Hematopoietic multipotent progenitor cell (in vitro differentiated cells): ENCODE measurements at regions not wholly inside any gene's neighbourhood (a gene's known extent, or its start where the extent isn't known, plus 50 kb on each side); places are given as distances from the start of the nearest gene placed in this dataset.
"Not testable (repeated sequence)": the region's sequence is repeated elsewhere in the genome, so short reads cannot be mapped to it uniquely, and the experiment has no call there.

Source experiments
- DNase-seq, 3 donors: peaks; one replicate each; pipeline ENCODE4 v3.0.0-alpha.2; 2011 to 2015; ENCODE audit warnings: low read depth in 2 of 3, low spot score in 2 of 3

DNA sequence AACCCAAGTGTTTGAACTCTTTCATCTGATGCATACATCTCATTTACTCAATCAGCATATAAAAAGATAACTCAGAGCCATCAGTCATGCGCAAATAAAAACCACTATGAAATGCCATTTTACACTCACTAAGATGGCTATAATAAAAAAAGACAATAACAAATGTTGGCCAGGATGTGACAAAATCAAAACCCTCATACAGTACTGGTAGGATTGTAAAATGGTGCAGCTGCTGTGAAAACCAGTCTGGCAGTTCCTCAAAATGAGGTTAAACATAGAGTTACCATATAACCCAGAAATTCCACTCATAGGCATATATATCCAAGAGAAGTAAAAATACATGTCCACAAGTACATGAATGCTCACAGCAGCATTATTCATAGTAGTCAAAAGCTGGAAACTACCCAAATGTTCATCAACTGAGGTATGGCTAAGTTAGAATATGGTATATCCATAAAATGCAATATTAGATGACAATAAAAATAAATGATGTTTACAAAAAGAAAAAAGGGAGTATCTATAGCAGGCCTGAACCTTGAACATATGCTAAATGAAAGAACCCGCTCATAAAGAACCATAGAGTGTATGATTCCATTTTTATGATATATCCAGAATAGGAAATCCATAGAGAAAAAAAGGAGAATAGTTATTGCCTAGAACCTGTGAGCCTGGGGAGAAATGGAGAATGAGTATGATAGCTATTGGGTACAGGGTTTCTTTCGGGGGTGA lies 265.1 kb downstream of the SIPA1L2 start:
- DNase-seq, result no peak

- DNase-seq, result no peak
Measured at GRCh38 chr1:232363008-232363407, 266.9 kb downstream of the SIPA1L2 start.

DNA sequence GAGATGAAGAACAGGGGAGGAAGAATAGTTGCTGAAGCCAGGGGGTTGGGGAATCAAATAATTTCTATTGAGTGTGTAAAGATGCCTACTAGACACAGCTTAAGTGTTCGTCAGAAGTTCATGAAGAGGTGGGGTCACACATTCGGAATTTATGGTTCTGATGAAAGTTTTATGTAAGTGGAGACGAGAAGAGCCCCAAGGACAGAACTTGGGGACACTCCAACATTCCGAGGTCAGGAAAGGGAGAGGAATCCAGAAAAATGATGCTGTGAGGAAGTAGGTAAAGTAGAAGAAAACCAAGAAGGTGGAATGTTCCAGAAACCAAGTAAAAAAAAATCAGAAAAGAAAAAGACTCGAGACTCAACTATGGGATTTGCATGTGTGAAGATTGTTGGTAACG lies 272.5 kb downstream of the SIPA1L2 start:
- DNase-seq, result no peak

- DNase-seq, result no peak
Measured at GRCh38 chr1:232355162-232356006, 274.5 kb downstream of the SIPA1L2 start.

GRCh38 chr1:232353001-232353400 lies 276.9 kb downstream of the SIPA1L2 start:
- no peak for DNase-seq

- DNase-seq, result no peak
Measured at GRCh38 chr1:232352366-232352765, 277.6 kb downstream of the SIPA1L2 start.

- no peak for DNase-seq
Measured at GRCh38 chr1:232351335-232351734, 278.6 kb downstream of the SIPA1L2 start.

- no peak for DNase-seq
Measured at GRCh38 chr1:232346844-232347243, 283.1 kb downstream of the SIPA1L2 start.

- no peak for DNase-seq
Measured at GRCh38 chr1:232344791-232345399, 285.0 kb downstream of the SIPA1L2 start.

GRCh38 chr1:232344186-232344585 lies 285.7 kb downstream of the SIPA1L2 start:
- DNase-seq, result not testable (repeated sequence)

DNA sequence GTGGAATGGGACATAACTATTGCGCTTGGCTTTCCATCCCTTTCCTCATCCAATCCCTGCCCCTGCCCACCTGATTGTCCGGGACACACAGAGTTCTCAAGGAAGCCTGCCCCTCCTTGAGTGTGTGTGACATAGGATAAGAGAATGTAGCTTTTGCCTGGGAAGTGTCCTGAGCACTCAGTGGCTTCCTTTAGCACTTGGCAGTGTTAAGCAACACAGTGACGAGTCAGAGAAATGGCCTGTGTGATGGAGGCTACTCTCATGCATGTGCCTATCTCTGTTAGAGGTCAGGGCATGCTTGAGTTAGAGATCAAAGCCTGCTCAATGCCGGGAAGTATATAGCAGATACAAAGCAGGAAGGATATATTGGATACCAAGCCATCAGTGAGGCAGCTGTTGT lies 289.5 kb downstream of the SIPA1L2 start:
- DNase-seq, result no peak

DNA sequence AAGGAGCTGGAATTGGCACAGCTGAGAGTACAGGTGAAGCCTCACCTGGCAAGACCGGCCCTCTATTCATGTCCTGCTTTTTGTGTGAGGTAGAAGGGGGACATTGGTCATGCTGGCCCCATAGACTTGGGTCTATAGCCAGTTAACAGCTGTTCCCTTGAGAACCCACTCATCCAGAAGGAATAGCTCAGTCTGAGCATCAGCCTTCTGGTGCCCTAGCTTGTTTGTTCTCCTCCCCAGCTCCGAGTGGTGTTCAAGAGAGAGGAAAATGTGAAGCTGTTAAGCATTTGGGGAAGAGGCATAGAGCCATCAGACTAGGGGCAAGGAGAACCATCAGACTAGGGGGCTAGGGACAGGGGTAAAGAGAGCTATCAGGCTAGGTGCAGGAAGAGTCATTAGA lies 290.9 kb downstream of the SIPA1L2 start:
- DNase-seq, result no peak

DNA sequence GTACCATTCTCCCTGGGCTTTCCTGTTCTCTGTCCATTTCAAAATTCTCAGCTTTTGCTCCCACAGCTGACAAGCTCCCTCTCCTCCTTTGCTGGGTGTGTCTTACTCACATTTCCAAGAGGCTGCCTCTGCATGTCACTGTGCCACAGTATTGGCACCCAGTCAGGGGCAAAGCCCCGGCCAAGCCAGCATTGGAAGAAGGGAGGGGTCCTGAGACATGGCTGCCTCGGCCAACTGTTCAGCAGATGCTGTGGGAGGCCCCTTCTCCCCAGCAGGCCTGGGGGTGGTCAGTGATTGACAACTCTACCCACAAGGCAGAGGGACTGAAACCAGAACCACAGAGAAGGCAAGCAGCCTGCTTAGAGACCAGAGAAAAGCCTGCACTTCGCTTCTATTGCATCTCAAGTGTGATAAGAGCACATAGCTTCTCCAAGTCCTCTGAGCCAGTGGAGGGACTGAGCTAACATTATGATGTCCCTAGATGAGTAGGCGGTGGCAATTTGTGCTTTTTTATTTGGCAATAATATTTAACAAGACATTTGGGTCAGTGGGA lies 294.1 kb downstream of the SIPA1L2 start:
- DNase-seq, result no peak

GRCh38 chr1:232335261-232335660 lies 294.7 kb downstream of the SIPA1L2 start:
- DNase-seq, result no peak

DNA sequence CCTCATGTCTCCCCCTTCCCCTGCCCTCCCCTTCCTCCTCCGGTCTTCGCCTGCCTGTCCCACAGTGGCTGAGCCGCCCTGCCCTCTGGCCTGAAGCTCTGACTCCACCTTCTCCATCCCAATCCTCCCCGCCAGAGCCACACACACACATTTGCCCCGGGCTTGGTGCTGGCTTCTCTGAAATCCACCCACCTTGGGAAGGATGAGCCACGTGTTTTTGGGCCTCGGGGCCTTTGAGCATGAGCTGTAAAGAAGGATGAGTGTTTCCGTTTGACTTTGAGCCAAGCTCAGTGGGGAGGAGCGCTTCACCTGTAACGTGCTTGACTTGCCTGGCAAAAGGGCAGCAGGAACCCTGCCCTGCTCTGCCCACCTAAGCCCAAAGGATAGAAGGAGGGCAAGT lies 295.1 kb downstream of the SIPA1L2 start:
- no peak for DNase-seq

DNA sequence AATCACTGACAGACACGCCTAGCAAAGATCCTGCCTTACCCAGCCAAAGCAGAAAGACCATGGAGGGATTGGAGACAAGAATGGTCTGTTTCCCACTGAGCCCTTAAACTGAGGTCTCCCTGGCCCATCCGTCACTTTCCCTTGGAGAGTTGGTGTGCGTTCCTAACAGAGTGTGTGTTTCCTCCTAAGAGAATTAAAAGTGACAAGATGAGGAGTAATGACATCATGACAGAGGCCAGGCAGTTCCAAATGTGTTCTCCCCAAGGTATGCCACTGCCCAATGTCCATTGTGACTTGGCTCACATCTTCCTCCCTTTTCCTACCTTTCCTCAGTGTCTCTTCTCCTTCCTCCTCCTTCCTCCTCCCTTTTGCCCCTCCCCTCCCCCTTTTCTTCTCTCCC lies 295.7 kb downstream of the SIPA1L2 start:
- DNase-seq, result no peak

DNA sequence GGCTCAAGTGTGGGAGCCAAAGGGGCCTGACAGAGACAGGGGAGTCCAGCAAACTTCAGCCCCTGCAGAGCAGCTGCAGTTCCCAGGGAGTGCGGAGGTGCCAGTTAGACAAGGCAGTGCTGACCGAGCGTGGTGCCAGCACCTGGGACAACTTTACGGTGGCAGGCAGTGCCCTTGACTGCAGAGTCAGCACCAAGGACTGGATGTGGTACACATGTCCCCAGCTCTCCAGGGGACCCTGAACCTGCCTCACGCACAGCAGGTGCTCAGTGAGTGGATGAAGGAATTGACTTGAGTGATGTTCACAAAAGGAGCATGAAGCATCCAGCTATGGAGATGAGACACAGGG lies 296.5 kb downstream of the SIPA1L2 start:
- DNase-seq, result no peak

DNA sequence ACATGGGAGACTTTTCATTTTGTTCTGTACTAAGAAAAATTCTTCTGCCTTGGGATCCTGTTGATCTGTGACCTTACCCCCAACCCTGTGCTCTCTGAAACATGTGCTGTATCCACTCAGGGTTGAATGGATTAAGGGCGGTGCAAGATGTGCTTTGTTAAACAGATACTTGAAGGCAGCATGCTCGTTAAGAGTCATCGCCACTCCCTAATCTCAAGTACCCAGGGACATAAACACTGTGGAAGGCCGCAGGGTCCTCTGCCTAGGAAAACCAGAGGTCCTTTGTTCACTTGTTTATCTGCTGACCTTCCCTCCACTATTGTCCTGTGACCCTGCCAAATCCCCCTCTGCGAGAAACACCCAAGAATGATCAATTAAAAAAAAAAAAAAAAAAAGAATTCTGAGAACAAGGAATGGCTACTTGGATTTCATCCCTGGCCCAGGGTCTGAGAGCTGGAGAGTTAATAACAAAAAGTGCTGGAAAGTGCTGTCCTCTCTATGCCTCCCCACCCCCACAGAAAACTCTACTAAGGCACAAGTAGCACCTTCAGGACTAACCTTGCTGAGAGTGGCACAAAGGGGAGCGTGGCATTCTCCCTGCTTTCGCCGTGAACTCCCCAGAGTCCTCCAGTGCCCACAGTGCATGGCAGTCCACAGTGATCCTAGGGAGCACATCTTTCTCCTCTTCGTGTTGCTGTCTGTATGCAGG lies 297.1 kb downstream of the SIPA1L2 start:
- DNase-seq, result not testable (repeated sequence)

DNA sequence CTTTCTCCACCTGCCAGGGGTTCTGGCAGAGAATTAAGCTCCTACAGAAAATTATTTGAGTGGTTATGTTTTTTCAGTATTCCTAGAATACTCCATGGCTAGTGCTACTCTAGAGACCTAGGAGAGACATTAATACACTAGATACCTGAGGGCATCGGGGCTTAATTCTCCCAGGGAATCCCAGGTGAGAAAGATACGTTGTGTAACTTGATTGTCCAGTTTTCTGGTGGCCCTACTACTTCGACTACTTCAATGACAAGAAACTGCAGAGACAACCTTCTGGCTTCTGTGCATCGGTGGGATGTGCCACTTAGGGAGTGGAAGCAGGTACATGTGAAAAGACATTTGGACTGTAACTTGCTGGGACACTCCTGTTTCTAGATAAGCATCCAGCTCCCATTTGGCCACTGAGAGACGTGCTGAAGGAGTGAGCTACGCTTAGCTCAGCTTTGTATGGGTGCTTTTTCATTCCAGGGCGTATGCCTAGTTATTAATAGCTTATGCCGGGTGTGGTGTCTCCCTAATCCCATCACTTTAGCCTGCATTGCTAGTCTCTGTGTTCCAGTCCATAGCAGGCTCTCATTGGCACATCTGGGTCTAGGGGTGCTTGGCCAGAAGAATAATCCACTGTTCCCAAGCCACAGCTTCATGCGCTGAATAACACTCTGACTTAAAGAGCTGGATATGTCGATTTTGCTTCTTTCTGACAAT lies 300.7 kb downstream of the SIPA1L2 start:
- no peak for DNase-seq

GRCh38 chr1:232328486-232329102 lies 301.3 kb downstream of the SIPA1L2 start:
- DNase-seq, result no peak
